Activated naive CD8-positive, alpha-beta T cell treated with anti-CD3 and anti-CD28 coated beads, Interleukin-2, amount 50 U/mL, for 16 hours (primary cell): ENCODE measurements at regions not wholly inside any gene's neighbourhood (a gene's known extent, or its start where the extent isn't known, plus 50 kb on each side); places are given as distances from the start of the nearest gene placed in this dataset.
"Not testable (repeated sequence)": the region's sequence is repeated elsewhere in the genome, so short reads cannot be mapped to it uniquely, and the experiment has no call there.

Source experiments
- DNase-seq: peaks from one replicate; pipeline ENCODE4 v3.0.0-alpha.2; 2020; ENCODE audit warnings: low read depth, low spot score

DNA sequence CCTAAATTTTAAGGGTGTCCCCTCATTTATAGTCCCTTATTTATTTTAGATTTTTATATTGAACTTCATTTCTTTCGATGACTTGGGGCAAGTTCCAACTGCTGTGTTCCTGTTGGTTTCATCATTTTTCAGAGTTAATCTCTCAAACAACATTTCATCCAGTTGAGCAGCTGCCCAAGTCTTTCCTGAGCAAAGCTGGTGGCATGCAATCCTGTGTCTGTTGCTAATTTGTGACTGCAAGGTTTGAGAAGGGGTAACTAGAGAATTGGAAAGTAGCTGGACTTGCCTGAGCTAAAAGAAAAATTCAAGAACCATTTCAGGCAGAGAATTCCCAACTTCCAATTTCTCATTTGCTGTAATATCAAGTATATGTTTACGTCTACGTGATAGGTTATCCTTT lies 881.5 kb upstream of the SLC35B3 start:
- no peak for DNase-seq

DNA sequence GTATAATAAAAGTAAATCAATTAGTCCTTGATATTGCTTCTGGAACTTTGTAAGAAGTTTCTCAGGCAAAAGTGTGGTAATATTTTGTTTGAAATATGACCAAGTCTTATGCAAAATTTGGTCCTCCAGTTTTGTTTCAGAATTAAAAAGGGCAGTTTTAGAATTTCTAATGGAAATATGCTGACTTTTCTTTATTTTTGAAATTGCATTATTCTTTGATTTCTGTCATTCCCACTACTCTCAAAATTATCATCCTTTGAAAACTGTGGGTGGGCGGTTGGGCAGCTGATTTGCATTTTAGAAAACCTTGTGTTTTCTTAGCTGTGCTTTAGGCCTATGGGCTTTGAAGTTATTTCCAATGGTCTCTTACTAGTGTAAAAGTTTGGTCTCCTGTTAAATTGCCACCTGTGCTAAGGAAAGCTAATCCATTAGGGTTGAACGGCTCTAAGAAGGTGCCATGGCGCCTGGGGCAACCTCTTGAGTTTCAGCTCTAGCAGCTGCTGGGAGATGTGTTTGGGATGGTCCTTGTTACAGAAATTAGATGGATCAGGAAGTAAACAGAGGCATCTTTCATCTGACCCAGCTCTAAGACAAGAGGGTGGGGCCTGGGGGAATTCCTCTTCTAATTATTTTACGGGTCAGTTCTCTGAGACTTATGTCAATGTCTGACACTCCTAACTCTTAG lies 880.8 kb upstream of the SLC35B3 start:
- no peak for DNase-seq

DNA sequence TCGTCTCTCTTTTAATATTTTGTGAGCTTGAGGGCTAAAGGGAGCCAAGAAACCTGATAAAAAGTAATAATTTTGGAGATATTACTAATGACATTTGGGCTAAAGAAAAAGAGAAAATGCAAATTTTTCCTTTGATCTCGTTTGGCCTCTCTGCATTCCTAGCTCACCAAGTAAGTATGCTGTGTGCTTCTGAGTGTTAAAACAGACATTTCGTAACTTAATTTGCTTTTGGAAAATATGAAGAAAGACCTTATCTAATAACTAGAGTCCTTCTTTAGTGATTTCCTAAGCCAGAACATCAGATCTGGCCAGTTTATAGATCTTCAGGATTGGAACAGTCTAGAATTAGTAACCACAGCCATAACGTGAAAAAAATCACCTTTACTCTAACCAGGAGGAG lies 872.9 kb upstream of the SLC35B3 start:
- no peak for DNase-seq

GRCh38 chr6:9307786-9308185 lies 872.4 kb upstream of the SLC35B3 start:
- no peak for DNase-seq

- no peak for DNase-seq
Measured at GRCh38 chr6:9307187-9307586, 871.8 kb upstream of the SLC35B3 start.

GRCh38 chr6:9295644-9296043 lies 860.3 kb upstream of the SLC35B3 start:
- no peak for DNase-seq

DNA sequence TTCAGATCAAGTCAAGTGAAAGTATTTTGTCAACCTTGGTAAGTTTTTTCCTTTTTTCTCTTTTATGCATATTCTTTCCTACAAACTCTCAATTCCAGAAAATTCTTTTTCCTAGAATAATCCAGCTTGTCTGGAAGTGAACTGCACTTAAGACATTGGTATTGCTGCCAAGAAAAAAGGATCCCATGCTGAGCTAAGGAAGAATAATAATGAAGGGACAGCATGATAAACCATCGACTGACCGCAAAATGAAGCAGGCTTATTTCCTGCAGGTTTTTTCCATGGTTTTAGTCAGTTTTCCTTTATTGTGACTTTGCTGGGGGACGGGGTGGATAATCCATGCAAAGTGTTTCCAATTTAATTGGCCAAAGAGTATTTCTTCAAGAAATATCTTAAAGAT lies 857.6 kb upstream of the SLC35B3 start:
- no peak for DNase-seq

GRCh38 chr6:9290342-9290741 lies 855.0 kb upstream of the SLC35B3 start:
- not testable (repeated sequence) for DNase-seq

GRCh38 chr6:9272671-9273070 lies 837.3 kb upstream of the SLC35B3 start:
- no peak for DNase-seq

GRCh38 chr6:9266741-9267140 lies 831.4 kb upstream of the SLC35B3 start:
- DNase-seq = no peak

DNA sequence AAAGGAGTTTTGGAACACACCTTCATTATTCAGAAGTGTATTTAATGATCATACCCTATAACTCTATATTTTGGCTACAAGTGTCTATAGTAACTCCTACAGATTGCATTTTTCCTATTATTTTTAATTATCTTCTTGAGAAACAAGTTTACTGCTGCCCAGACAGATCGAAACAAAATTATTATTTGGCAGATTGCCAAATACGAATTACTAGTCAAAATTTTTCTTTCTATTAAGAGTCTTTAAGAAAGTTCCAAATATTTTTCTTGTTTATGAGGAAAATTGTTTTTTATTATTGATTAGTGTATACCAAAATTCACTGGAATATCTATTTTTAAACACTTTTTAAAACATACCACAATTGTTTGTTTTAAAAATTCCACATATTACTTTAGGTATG lies 821.9 kb upstream of the SLC35B3 start:
- DNase-seq = no peak

DNA sequence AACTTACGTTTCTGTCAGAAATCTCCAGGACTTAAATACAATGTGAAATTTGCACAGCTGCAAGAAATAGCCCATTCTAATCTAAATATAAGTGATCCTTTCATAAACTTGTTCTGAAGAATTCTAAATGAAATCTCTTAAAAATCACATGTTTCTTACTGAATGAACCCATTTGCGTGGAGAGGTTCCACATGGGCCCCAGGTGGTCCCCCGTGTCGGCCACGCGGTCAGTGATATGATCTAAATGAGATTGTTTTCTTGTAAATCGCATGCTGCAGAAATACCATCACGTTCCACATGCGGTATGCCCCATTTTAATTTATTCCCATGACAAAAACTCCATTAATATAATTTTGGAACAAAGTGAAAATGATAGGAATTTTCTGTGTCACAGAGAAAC lies 818.9 kb upstream of the SLC35B3 start:
- DNase-seq = no peak

DNA sequence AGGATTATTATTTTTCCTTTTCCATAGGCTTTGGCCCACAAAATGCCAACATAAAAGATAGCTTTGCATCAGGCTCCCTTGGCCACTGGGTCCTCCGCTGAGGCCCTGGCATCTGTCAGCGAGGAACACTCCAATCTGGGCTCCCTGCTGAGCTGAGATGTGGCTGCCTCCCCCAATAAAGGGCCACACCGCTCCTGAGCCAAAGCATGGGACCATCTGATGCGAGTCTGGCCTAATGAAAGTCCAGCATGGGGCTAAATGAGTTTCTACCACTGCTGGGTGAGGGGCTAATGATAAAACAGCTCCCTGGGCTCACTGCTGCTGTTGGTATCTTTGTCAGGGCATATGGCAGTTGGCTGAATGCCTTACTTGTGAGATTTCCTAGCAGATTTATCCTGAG lies 817.5 kb upstream of the SLC35B3 start:
- no peak for DNase-seq

GRCh38 chr6:9250852-9251251 lies 815.5 kb upstream of the SLC35B3 start:
- DNase-seq = no peak

GRCh38 chr6:9248133-9248532 lies 812.8 kb upstream of the SLC35B3 start:
- no peak for DNase-seq

DNA sequence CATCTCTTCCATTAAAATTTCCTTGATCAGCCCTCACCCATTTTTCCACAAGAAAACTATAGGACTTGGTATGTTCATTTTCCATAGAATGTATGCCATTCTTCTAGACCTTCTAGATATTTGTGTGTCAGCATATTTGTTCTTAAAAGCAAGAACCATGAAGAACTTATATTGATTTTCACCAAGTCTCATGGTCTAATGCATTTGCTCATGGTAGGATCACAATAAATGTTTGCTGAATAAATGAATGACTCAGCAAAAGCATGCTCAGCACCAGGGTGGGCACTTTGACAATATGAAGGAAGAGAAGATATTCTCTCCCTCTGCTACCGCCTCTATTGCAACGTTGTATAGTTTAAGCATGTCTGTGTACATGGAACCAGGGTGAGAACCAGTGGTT lies 805.5 kb upstream of the SLC35B3 start:
- DNase-seq = no peak

- no peak for DNase-seq
Measured at GRCh38 chr6:9236443-9236842, 801.1 kb upstream of the SLC35B3 start.

GRCh38 chr6:9233686-9234085 lies 798.3 kb upstream of the SLC35B3 start:
- no peak for DNase-seq

GRCh38 chr6:9233226-9233625 lies 797.9 kb upstream of the SLC35B3 start:
- DNase-seq = no peak

DNA sequence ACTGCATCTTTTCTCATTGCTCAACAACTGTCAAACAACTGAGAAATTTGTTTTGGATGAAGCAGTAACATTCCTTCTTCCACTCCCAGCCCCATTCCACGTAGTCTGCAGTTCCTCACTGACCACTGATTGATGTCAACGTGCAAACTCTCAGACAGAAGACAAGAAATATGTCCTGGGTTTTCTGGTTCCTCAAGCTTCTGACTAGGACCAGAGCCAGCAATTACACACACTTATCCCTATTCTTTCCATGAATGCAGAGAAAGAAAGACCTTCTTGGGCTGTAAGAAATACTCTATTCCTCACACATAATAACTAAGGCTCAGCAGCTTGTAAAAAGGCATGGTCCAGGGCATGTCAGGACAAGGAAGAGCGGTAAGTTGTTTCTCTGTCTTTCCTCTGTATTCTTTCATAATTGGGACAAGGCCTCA lies 790.1 kb upstream of the SLC35B3 start:
- DNase-seq = no peak

GRCh38 chr6:9224539-9224938 lies 789.2 kb upstream of the SLC35B3 start:
- DNase-seq = no peak

DNA sequence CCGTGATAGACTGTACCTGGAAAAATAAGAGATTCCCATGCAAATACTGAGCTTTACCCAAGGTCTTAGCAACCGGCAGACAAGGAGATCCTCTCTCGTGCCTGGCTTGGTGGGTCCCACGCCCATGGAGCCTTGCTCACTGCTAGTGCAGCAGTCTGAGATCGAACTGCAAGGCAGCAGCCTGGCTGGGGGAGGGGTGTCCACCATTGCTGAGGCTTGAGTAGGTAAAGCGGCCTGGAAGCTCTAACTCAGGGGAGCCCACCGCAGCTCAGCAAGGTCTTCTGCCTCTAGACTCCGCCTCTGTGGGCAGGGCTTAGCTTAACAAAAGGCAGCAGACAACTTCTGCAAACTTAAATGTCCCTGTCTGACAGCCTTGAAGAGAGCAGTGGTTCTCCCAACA lies 778.4 kb upstream of the SLC35B3 start:
- DNase-seq = not testable (repeated sequence)

DNA sequence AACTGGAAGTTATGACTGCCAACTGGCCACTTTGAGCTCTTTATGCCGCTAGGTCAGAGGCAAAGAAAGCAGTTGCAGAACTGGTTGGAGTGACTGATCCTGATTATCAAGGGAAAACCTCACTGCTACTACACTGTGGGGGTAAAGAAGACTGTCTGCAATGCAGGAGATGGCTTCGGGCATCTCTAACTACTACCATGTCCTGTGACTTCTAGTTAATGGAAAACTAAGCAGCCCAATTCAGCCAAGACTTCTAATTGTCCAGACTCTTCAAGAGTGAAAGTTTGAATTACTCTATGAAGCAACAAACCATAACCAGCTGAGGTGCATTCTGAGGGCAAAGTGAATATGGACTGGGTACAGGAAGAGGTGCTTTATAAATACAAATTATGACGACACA lies 773.6 kb upstream of the SLC35B3 start:
- DNase-seq = no peak

- DNase-seq = no peak
Measured at GRCh38 chr6:9205645-9206044, 770.3 kb upstream of the SLC35B3 start.
